Fibroblast of lung (primary cell): ENCODE measurements at regions not wholly inside any gene's neighbourhood (a gene's known extent, or its start where the extent isn't known, plus 50 kb on each side); places are given as distances from the start of the nearest gene placed in this dataset.

Source experiments
- DNase-seq, 2 donors: peaks; one replicate each; pipeline versions ENCODE4 v3.0.0 to v3.0.0-alpha.2; 2010; ENCODE audit warnings: low read depth in 2 of 2
- H2AFZ ChIP-seq: 2 replicates; pipeline ENCODE4 v1.5.1; 2012; ENCODE audit warnings: low read length, control low read depth, inconsistent platforms
- H3K27ac ChIP-seq: 2 replicates; pipeline ENCODE4 v1.5.1; 2011; ENCODE audit warnings: low read length, control low read depth; ENCODE audit not compliant: insufficient read depth
- H3K27me3 ChIP-seq: 2 replicates; pipeline ENCODE4 v1.5.1; 2011; ENCODE audit warnings: mild to moderate bottlenecking, low read length; ENCODE audit not compliant: control insufficient read depth, insufficient read depth
- H3K36me3 ChIP-seq: 2 replicates; pipeline ENCODE4 v1.5.1; 2011; ENCODE audit warnings: low read length; ENCODE audit not compliant: control insufficient read depth, insufficient read depth
- H3K4me1 ChIP-seq: 2 replicates; pipeline ENCODE4 v1.5.1; 2011; ENCODE audit warnings: low read length; ENCODE audit not compliant: control insufficient read depth, insufficient read depth; ENCODE audit errors: extremely low read depth
- H3K4me2 ChIP-seq: 2 replicates; pipeline ENCODE4 v1.5.1; 2011; ENCODE audit warnings: low read length, control low read depth; ENCODE audit not compliant: insufficient read depth; ENCODE audit errors: extremely low read depth
- H3K4me3 ChIP-seq, 4 experiments: fragments of 200-600 bp in 1 of 4; sonication (generic) in 1 of 4; replicated peaks in 1 of 4; 2 replicates each; pipeline ENCODE4 v1.5.1; 2011 to 2016; ENCODE audit warnings: low read length in 4 of 4, low read depth in 3 of 4, mild to moderate bottlenecking in 3 of 4, control low read depth in 2 of 4, inconsistent platforms in 1 of 4, mixed read lengths in 1 of 4; ENCODE audit not compliant: insufficient read depth in 1 of 4; ENCODE audit errors: control extremely low read depth in 1 of 4
- H3K79me2 ChIP-seq: 2 replicates; pipeline ENCODE4 v1.5.1; 2012; ENCODE audit warnings: mild to moderate bottlenecking, low read length, inconsistent platforms; ENCODE audit not compliant: control insufficient read depth, insufficient read depth
- H3K9ac ChIP-seq: 2 replicates; pipeline ENCODE4 v1.5.1; 2011; ENCODE audit warnings: mild to moderate bottlenecking, low read length, control low read depth; ENCODE audit not compliant: insufficient read depth
- H3K9me3 ChIP-seq: 2 replicates; pipeline ENCODE4 v1.5.1; 2012; ENCODE audit warnings: low read depth, low read length; ENCODE audit not compliant: control insufficient read depth, insufficient read depth
- H4K20me1 ChIP-seq: 2 replicates; pipeline ENCODE4 v1.5.1; 2011; ENCODE audit warnings: low read length; ENCODE audit not compliant: control insufficient read depth, insufficient read depth; ENCODE audit errors: extremely low read depth
- EZH2 ChIP-seq: IDR thresholded peaks from 2 replicates; pipeline ENCODE4 v1.5.1; 2012; ENCODE audit warnings: low read length, control low read depth, mild to moderate bottlenecking; ENCODE audit errors: missing control alignments
- TF ChIP-seq, protein P1 (sequence below), 2 donors: IDR thresholded peaks in 1 of 2; conservative IDR thresholded peaks in 1 of 2; 1 replicate in 1 of 2; 2 replicates in 1 of 2; pipeline ENCODE4 v1.5.1; 2011 to 2012; ENCODE audit warnings: low read length in 2 of 2, control low read depth in 1 of 2, inconsistent platforms in 1 of 2, low read depth in 1 of 2, mild to moderate bottlenecking in 1 of 2

DNA sequence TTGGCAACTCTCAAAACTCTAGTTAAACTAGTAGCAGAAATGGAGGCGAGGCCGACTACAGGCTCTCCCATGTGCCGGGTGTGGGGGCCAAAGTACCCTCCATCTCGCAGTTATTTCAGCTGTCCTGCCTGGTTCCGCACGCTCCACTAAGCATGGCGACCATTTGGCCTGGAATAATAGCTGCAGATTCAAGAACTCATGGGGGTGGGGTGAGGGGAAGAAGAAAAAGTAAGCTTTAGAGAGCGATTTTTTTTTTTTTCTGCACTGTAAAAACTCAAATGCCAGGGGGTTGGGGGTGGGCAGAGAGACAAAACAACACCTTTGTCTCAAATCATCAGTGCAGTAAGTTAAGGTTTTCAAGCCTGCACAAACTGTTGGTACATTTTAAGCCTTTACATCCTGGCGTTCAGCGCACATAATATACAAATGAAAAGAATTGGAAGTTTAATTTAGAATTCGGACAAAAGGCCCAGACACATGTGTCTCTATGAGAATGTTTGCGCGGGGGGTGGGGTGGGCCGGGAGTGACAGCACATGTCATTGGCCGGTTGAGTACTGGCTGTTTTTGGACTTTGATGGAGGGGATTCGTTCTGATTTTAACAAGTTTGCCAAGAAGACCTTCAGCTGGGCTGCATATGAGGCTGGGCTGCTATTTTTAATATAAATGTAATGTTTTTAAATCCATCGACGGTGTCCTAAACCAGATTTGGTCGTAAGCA lies 694.7 kb upstream of the SALL1 start:
- no peak overlapping the region for H3K9ac ChIP-seq
- H3K27ac ChIP-seq = no peak overlapping the region
- H3K36me3 ChIP-seq = no peaks in the 10 kb centered on the region
- no peaks in the 10 kb centered on the region for H3K79me2 ChIP-seq
- H3K4me3 ChIP-seq = no peak overlapping the region
- no peaks in the 10 kb centered on the region for H4K20me1 ChIP-seq
- H3K27me3 ChIP-seq = no peaks in the 10 kb centered on the region
- no peaks in the 10 kb centered on the region for H3K9me3 ChIP-seq
- DNase-seq = no peak
- TF ChIP-seq, protein P1, sequence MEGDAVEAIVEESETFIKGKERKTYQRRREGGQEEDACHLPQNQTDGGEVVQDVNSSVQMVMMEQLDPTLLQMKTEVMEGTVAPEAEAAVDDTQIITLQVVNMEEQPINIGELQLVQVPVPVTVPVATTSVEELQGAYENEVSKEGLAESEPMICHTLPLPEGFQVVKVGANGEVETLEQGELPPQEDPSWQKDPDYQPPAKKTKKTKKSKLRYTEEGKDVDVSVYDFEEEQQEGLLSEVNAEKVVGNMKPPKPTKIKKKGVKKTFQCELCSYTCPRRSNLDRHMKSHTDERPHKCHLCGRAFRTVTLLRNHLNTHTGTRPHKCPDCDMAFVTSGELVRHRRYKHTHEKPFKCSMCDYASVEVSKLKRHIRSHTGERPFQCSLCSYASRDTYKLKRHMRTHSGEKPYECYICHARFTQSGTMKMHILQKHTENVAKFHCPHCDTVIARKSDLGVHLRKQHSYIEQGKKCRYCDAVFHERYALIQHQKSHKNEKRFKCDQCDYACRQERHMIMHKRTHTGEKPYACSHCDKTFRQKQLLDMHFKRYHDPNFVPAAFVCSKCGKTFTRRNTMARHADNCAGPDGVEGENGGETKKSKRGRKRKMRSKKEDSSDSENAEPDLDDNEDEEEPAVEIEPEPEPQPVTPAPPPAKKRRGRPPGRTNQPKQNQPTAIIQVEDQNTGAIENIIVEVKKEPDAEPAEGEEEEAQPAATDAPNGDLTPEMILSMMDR (conservative IDR thresholded peaks at IDR 0.05 in 1 of 2, IDR thresholded peaks at IDR 0.05 in 1 of 2; ENCODE audit: low read depth in 1 of 2, low read length in 2 of 2) = no peak
- no peak for TF ChIP-seq EZH2
- no peak overlapping the region for H2AFZ ChIP-seq
- H3K4me1 ChIP-seq = no peaks in the 10 kb centered on the region
- H3K4me2 ChIP-seq = no peak overlapping the region

DNA sequence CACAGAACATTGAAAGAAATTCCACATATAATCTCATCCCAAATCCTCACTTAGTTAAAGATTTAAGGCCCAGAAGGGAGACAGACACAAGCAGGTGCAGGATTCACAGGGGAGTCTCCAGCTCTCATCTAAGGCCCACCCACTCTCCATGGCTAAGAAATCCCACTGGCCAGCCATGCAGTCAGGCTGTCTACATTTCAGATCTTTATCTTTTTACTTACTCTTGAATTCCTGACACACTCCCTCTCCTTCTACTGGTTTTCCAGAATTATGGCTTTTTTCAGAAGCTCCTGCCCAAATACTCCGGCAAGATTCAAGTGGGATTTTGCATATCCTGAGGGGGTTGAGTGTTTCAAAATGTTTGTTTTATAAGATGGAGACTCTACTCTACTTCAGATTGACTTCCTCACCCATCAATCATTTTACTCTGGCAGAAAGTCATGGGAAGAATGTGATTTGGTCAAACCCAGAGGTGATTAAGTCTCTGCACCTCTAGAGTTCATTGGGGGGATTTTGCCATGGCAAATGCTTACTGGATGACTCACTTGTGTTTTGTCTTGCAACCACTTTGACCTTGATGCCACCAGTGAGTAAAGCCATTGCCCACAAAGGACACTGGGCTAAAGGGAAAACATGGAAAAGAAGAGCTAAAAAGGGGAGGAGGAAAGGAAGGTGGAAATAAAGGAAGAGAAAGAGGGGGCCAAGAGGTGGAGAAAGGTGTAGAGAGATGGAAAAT lies 688.8 kb upstream of the SALL1 start:
- H3K27ac ChIP-seq = no peak overlapping the region
- H3K9me3 ChIP-seq = no peaks in the 10 kb centered on the region
- H4K20me1 ChIP-seq = no peaks in the 10 kb centered on the region
- no peak overlapping the region for H3K4me2 ChIP-seq
- H2AFZ ChIP-seq = no peak overlapping the region
- DNase-seq = peak; percentile 45 to 47
- TF ChIP-seq, protein P1 (conservative IDR thresholded peaks at IDR 0.05 in 1 of 2, IDR thresholded peaks at IDR 0.05 in 1 of 2; ENCODE audit: low read depth in 1 of 2, low read length in 2 of 2) = no peak
- TF ChIP-seq EZH2 = no peak
- H3K79me2 ChIP-seq = no peaks in the 10 kb centered on the region
- no peaks in the 10 kb centered on the region for H3K27me3 ChIP-seq
- no peaks in the 10 kb centered on the region for H3K4me1 ChIP-seq
- no peak overlapping the region for H3K4me3 ChIP-seq
- H3K9ac ChIP-seq = no peak overlapping the region
- no peaks in the 10 kb centered on the region for H3K36me3 ChIP-seq

DNA sequence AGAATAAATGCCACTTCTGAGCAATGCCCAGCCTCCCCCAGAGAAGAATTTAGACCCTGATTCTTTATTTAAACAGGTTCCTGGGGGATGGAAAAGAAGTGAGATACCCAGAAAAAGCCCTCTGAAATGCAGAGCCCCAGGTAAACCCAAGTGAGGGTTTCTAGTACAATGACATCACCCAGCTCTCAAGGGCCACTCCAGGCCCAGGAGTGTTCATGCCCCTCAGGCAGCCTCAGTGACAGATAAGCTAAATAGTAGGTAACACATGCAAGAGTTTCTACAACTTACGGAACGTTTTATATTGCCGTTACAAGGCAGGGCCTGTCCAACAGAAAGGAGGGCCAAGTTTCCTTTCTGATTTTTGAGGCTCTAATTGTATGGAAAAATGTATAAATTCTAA lies 683.7 kb upstream of the SALL1 start:
- no peak overlapping the region for H3K4me3 ChIP-seq
- no peak overlapping the region for H3K9ac ChIP-seq
- H3K27ac ChIP-seq = no peak overlapping the region
- H2AFZ ChIP-seq = no peak overlapping the region
- no peaks in the 10 kb centered on the region for H3K79me2 ChIP-seq
- H4K20me1 ChIP-seq = no peaks in the 10 kb centered on the region
- no peaks in the 10 kb centered on the region for H3K9me3 ChIP-seq
- H3K4me1 ChIP-seq = no peaks in the 10 kb centered on the region
- no peak for DNase-seq
- no peaks in the 10 kb centered on the region for H3K36me3 ChIP-seq
- no peaks in the 10 kb centered on the region for H3K27me3 ChIP-seq
- no peak overlapping the region for H3K4me2 ChIP-seq
- TF ChIP-seq EZH2 = no peak
- TF ChIP-seq, protein P1 (conservative IDR thresholded peaks at IDR 0.05 in 1 of 2, IDR thresholded peaks at IDR 0.05 in 1 of 2; ENCODE audit: low read depth in 1 of 2, low read length in 2 of 2) = no peak
